GM21528 (cell line): ENCODE measurements at regions not wholly inside any gene's neighbourhood (a gene's known extent, or its start where the extent isn't known, plus 50 kb on each side); places are given as distances from the start of the nearest gene placed in this dataset.
A peak's percentile ranks its signal among the peaks of the same experiment; 100 is the strongest.

ENCODE experiments used
- ATAC-seq: cut with Tn5 transposase; IDR thresholded peaks from one replicate; pipeline ENCODE4 v1.9.1; 2021; ENCODE audit warnings: mild to moderate bottlenecking, moderate library complexity; ENCODE audit not compliant: unreplicated experiment, low FRiP score

DNA sequence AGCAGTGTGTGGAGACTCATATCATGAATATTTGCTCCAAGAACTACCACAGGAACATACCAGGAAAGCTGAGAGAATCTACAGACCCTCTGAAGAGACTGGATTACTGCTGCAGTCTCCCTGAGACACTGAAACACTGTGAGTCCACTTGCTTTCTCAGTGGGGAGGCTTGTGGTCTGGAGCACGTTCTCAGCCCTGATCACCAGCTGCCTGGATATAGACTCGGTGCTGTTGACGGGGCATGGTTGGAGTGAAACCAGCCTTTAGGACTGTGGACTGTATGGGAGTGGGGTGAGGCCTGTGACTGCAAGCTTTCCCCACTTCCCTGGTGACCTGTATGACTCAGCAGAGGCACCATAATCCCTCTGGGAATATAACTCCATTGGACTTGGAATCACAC lies 525.8 kb upstream of the FBXO33 start:
- no peak for ATAC-seq

GRCh38 chr14:39957290-39957689 lies 525.1 kb upstream of the FBXO33 start:
- ATAC-seq: peak; percentile 66

GRCh38 chr14:39956372-39956771 lies 524.1 kb upstream of the FBXO33 start:
- no peak for ATAC-seq

DNA sequence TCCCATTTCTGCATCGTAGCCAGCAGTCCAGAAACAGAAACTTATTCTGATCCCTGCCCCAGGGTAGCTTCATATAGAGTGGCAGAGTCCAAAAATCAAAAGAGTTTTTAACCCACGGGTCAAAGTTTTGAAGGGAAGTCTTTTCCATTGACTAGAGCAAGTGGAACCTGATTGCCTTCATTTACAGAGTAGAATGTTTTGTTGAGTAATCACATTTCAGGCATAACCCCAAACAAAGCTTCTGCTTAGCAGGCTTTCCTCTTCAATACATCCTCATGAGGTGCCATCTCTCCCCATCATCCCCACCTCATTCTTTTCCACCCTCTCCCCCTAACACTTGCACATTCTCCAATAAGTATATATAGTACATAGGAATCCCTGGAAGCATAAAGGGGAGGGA lies 516.0 kb upstream of the FBXO33 start:
- no peak for ATAC-seq

DNA sequence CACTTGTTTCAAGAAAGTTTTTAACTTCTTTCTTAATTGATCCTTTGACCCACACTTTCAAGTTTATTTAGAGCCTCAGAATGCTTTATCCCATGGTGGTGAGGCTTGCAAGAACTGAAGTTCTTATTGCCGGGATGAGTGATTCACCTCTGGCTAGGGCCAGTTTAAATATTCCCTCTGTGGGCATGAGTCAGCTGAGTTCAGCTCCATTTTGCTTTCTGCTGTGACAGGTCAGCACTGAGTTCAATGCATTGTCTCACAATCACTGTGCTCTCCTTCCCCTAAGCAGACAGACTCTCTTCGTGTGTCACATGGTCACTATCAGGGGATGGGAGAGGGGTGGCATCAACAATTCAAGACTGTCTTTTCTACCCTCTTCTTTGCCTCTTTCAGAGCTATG lies 514.6 kb upstream of the FBXO33 start:
- ATAC-seq: no peak

GRCh38 chr14:39939023-39939422 lies 506.8 kb upstream of the FBXO33 start:
- ATAC-seq: no peak

DNA sequence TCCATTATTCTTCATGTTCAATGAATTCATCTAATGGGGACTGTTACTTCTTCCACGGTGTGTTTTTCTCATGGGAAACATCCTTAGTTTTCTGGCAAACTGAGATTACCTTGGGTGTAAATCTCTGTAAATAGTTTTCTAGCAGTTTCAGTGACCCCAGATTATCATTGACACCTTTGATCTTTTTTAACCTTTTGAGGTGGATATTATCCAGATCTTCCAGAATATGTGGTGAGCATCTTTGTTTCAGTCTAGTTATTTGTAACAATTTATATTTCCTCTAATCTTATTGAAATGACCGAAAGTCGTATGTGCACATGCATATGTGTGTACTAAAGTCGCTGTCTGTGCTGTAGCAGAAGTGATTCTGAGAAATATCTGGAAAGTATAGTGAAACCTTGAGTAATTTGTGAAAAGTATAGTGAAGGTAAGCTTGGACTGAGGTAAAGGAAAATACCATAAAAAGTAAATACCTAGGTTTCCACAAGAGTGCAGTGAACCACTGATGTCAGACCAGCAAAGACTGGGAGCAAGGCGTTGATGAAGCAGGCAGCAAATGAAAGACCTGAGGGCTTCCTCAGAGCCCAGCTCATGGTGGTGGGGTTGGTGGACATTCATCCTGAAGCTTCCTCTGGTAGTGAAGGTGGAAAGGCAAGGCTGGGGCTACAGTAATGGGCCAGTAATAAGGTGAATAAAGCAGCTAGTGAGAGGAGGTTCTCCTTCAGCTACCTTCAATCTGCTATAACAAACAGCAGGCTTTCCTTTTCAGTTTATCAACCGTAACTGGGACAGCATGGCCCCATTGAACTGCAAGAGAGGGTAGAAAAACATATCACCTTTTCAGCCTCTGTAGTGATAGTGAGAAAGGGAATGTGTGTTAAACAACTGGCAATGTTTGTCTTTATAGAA lies 480.2 kb upstream of the FBXO33 start:
- ATAC-seq: peak; percentile 96

DNA sequence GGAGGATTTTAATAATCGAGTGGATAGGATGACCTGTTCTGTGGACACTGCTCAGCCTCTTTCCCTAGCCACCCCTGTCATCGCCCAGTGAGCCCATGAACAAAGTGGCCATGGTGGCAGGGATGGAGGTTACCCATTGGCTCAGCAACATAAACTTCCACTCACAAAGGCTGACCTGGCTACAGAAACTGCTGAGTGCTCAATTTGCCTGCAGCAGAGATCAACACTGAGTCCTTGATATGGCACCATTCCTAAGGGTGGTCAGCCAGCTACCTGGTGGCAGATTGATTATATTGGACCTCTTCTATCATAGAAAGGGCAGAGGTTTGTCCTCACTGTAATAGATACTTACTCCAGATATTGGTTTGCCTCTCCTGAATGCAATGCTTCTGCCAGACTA lies 465.4 kb upstream of the FBXO33 start:
- ATAC-seq: no peak

DNA sequence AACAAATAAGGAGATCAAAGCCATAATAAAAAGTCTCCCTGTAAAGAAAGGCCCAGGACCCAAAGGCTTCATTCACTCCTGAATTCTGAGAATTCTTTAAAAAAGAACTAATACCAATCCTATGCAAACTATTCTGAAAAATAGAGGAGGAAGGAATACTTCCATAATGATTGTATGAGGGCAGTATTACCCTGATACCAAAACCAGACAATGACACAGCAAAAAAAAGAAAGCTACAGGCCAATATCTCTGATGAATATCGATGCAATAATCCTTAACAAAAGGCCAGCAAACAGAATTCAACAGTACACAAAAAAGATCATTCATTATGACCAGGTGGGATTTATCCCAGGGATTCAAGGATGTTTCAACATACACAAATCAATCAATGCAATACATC lies 457.8 kb upstream of the FBXO33 start:
- ATAC-seq: no peak

GRCh38 chr14:39884091-39884490 lies 451.9 kb upstream of the FBXO33 start:
- ATAC-seq: no peak

DNA sequence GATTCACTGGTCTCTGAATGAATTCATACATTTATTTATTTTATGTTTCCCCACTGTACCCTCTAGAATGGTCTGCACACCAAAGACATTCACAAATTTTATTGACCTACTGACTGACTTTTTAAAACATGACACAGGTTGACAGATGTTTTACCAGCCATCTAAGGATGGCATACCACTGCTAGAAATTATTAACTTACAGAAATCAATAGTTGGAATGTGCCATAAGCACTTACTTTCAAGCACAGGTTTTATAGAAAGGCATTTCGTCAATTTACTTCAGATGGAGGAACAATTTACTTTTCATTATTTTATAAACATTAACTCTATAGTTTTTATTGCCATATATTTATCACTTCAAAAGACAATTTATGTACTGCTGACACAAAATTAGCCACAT lies 448.7 kb upstream of the FBXO33 start:
- no peak for ATAC-seq

GRCh38 chr14:39880106-39880695 lies 448.0 kb upstream of the FBXO33 start:
- ATAC-seq: no peak

DNA sequence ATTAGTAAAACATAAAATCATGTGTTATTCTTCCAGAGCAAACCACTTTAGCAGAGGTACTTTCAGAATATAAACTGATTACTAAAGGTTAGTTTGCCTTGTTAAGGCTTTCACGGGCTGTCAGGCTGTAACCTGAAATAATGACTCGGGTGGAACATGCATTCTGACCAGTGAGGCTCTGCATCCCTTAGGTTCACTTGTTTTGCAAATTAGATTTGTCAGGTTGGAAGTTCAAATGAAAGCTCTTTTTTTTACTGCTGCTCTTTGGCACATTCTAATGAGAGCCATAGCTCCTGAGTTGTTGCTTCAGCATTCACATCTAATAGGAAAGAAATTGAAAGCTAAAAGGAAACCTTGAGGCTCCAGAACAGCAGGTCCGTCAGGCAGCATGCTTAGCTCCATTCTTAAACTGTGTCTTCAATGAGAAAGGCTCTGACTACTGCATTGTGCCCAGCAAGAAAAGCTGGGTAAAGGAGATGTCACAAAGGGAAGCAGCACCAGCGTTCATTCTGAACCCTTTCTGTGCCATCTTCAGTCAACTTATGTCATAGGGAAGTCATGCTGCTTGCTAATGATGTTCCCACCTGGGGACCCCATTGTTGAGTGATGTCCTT lies 445.5 kb upstream of the FBXO33 start:
- no peak for ATAC-seq

DNA sequence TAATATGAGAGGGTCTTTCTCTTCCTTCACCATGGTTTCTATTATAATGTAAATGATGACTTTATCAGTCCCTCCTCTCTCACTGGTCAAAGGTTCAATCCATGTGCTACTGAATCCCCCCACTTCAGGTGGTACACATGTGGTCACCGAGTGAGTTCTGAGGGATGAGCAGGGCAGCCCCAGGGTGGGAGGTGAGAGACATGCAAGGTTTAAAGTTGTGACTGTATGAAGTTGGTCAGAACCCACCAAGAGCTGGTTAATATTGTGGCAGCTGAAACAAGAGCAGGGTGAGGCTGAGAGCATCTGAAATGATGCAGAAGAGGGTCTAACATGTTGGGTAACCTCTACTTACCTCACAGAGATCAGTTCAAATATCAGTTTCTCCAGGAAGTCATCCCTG lies 444.7 kb upstream of the FBXO33 start:
- ATAC-seq: no peak

DNA sequence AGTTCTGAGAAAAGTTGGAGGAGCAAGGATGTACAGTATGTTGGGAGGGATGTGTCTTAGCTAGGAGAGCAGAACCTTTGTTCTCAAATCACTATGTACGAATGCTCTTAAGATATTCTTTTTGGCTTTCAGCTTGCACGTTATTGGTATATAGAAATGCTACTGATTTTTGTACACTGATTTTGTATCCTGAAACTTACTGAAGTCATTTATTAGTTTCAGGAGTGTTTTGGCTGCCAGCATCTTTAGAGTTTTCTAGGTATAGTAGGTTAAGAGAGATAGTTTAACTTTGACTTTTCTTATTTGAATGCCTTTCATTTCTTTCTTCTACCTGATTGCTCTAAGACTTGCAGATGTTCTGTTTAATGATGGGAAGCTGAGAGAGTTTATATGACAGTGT lies 442.8 kb upstream of the FBXO33 start:
- ATAC-seq: no peak

GRCh38 chr14:39873791-39874190 lies 441.6 kb upstream of the FBXO33 start:
- ATAC-seq: no peak

GRCh38 chr14:39868949-39869348 lies 436.7 kb upstream of the FBXO33 start:
- ATAC-seq: no peak

GRCh38 chr14:39868251-39868650 lies 436.0 kb upstream of the FBXO33 start:
- ATAC-seq: no peak

GRCh38 chr14:39863441-39863840 lies 431.2 kb upstream of the FBXO33 start:
- ATAC-seq: no peak

GRCh38 chr14:39861696-39862095 lies 429.5 kb upstream of the FBXO33 start:
- ATAC-seq: no peak

DNA sequence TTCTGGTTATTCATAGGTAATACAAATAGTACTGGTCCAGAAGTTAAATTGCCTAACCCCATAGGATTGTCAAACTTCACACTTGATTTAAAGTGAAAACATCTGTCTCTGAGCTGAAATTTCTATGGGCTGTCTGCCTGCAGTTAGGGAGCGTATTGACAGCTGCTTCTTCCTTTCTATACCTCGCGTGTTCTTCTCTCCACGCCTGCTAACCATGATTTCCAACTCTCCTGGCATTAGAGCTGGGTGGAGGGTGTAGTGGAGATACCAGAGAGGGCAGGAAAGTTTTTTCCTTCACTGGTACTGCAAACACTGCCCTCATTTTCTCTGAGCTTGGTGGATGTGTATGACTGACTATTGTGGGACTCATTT lies 429.0 kb upstream of the FBXO33 start:
- ATAC-seq: no peak
